ENCODE measurements at regions not wholly inside any gene's neighbourhood (a gene's known extent, or its start where the extent isn't known, plus 50 kb on each side); places are given as distances from the start of the nearest gene placed in this dataset.
"Not testable (repeated sequence)": the region's sequence is repeated elsewhere in the genome, so short reads cannot be mapped to it uniquely, and the experiment has no call there.

DNA sequence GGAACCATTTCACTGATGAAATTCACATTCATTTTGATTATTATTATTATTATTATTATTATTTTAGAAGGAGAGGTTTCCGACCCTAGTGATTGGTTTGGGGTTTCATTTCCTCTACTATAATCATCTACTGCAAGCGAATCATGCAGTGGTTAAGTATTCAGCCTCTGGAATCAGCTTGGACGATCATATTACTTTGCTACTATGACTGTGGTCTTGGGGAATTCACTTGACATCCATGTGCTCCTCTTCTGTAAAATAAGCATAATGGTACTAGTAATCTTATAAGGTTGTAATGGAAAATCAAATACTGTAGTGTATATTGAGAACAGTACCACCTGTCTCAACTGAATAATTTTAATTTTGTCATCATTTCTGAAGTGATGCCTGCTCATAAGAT lies 132.1 kb upstream of the SLC4A4 start:
- no peak for DNase-seq (ENCODE audit: low read depth in 2 of 3, low spot score in 2 of 3)

DNA sequence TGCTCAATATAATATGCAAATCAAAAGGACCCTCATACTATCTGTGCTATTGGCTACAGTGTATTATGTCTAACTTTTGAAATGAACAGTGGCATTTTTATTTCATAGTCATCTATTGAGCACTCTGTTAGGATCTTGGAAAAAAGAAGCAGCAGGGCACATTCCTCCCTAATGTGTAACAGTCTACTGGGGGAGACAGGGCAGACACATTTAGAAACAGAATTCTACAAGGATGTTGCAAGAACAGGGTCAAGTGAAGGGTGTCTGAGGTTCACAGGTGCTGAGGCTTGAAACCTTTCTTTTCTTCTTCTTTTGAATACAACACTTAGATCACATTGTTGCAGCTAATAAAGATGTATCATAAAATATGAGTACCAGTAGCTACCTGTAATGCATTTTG lies 129.7 kb upstream of the SLC4A4 start:
- no peak for DNase-seq (ENCODE audit: low read depth in 2 of 3, low spot score in 2 of 3)

DNA sequence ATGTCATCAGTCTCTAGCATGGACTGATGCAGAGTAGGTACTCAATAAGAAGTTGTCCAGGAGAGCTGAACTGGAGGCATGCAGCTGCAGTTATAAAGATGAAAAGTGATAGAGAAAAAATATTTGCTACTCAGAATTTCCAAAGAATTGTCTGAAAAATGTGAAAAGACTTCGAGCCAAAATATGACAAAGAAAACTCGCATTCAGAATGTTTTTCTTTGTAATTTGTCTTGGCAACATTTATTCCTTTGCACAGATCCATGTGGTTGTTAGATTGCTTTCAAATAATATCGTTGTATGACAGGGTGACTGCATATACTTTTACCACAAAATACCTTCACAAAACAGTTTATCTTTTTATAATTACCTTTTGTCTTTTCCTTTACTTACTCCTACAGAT lies 128.0 kb upstream of the SLC4A4 start:
- DNase-seq (ENCODE audit: low read depth in 2 of 3, low spot score in 2 of 3) = no peak

DNA sequence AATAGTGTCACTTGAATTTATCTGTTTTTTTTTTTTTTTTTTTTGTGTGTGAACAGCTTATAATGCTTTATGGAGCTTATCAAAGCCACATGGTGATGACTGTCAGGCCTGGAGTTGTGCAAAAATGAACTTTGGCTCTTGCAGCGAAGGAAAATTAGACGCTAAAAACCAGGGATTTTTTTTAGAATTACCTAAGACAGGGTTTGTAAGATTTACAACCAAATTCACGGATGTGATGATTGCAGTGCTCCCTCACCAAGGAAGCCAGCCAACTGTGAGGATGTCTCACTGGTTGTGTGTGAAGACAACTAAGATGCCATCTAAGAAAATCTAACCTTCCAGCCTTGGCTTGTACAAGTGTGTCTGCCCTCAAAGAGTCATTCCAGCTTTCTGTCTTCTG lies 127.1 kb upstream of the SLC4A4 start:
- no peak for DNase-seq (ENCODE audit: low read depth in 2 of 3, low spot score in 2 of 3)

DNA sequence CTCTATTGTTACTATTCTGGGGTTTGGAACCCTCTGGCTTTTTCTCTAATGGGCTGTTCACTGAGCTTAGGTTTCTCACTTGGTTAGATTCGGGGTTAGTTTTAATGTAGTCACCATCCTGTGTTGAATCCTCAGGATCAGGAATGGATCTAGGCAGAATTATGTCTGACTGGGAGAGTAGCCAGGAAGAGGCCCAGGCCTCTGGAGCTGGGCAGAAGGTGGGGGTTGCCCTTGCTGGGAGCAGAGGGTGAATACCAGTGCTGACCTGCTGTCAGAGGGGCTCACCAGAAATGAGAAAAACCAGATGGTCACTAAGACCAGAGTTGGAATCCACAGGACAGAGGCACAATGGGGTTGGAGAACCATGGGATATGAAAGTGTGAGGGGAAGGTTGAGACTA lies 126.6 kb upstream of the SLC4A4 start:
- DNase-seq (ENCODE audit: low read depth in 2 of 3, low spot score in 2 of 3) = no peak

DNA sequence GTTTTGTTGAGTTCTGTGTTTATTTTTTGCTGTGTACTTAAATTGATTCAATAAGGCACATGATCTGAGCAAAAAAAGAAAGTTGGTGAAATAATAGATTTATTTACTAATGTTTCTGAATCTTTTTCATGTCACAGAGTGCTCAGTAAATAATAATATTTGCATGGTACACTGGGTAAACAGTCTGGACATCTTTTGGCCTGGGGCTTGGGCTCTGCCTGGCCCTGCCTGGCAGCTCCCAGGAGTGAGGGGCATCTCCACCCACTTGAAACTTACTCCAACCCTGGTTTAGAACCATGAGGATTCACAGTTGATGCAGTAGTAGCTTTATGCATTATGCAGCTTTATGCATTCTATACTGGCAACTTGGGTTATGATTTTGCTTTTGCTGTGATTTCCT lies 124.2 kb upstream of the SLC4A4 start:
- no peak for DNase-seq (ENCODE audit: low read depth in 2 of 3, low spot score in 2 of 3)

DNA sequence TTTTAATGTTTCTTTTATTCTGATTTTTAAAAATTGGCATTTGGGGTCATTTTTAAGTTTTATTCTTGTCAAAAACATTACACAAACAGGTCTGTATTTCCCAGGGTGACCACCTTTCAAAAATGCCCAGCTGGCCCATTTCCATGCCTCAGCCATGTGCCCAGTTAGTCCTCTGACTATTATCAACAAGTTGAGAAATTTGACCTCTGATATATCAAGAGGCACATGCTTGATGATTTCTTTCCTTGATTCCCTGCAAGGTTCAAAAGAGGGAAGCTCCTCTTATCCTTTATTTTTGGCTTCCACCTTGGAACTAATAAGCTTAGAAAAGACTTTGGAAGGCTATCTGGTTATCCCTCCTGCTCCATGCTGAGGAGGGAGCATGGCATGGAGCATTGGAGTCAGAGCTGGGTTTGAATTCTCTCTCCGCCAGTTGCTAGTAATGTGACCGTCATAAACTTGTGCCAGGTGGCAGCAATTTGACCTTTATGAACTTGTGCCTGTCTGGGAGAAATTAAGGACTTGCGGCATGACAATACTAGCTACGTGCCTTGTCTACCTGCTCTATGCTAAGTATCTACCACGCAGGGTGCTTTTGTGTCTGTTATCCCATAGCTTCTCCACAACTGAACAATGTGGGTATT lies 122.4 kb upstream of the SLC4A4 start:
- DNase-seq (ENCODE audit: low read depth in 2 of 3, low spot score in 2 of 3) = no peak

DNA sequence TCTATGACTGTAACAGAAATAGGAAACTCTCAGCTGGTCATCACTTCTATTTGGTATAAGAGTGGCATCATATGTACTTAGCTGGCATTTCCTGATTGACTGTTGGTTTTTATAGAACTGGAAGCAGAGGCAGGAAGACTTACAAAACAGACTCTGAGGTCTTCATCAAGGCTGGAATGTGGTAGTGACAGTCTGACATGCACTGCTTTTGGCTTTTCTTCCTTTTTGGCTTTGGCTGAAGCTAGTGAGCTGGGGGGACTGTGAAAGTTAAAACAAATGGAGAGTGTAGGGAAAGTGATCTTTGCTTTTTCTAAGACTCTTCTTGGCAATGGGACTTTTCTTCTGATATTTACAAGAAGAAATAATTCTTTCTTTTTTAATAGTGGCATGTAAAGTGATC lies 121.1 kb upstream of the SLC4A4 start:
- DNase-seq (ENCODE audit: low read depth in 2 of 3, low spot score in 2 of 3) = no peak

DNA sequence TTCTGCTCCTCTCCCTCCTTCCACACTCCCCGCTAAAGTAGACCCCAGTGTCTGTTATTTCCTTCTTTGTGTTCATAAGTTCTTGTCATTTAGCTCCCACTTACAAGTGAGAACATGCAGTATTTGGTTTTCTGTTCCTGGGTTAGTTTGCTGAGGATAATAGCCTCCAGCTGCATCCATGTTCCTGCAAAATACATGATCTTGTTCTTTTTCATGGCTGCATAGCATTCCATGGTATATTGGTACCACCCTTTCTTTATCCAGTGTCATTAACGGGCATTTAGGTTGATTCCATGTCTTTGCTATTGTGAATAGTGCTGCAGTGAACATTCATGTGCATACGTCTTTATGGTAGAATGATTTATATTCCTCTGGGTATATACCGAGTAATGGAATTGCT lies 118.0 kb upstream of the SLC4A4 start:
- DNase-seq (ENCODE audit: low read depth in 2 of 3, low spot score in 2 of 3) = not testable (repeated sequence)

DNA sequence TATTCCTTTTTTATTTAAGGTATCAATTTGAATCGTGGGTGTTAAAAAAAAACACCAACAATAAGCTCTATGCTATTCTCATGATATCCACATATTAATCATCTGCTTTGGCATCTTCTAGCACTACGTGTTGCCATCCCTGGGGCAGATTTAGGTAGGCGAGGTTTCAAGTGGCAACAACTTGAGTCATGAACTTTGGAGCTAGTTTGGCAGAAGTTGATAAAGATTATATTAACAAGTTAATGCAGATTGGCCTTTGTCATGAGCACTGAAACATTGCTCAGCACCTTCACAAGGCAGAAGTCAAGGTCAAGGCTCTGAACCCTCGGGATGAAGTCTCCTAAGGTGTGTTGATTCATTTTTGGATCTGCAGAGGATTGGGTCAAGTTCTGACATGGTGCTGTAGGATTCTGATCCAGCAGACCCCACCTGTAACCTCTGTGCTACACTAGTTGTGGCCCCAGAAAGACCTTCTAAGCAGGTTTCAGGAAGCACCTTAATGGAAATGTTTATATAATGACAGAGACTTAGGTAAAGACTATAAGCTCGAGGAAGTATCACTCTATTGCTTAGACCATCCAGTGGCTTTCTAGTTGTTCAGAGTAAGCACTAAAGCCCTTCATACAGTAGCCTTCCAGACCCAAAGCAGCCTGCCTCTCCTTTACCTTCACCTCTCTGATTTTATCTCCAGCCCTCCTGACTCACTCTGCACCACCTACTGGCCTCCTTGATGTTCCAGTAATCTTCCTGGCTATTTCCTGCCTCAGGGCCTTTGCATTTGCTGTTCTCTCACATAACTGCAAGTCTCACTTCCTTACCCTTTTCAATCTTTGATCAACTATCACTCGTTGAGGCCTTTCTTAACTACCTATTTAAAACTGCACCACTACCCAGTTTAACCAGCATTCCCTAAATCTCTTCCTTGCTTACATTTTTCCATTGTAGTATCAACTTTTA lies 117.0 kb upstream of the SLC4A4 start:
- no peak for DNase-seq (ENCODE audit: low read depth in 2 of 3, low spot score in 2 of 3)

DNA sequence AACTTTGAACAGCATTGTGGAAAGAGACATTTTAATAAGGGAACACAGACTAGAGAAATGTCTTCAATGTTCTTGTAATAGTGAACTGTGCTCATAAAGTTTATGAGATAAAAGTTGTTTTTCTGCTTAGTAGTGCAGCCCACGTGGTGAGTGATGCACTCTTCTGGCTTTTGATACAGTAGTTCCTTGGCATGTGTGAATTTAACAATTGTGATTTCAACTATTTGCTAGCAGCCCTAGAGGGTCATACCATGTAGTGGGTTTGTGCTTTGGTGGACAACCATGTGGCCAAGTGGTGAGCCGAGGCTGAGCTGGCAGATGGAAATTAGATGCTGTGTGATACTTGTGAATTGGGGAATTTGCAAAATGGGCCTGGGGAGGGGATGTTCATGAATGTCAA lies 116.2 kb upstream of the SLC4A4 start:
- no peak for DNase-seq (ENCODE audit: low read depth in 2 of 3, low spot score in 2 of 3)

DNA sequence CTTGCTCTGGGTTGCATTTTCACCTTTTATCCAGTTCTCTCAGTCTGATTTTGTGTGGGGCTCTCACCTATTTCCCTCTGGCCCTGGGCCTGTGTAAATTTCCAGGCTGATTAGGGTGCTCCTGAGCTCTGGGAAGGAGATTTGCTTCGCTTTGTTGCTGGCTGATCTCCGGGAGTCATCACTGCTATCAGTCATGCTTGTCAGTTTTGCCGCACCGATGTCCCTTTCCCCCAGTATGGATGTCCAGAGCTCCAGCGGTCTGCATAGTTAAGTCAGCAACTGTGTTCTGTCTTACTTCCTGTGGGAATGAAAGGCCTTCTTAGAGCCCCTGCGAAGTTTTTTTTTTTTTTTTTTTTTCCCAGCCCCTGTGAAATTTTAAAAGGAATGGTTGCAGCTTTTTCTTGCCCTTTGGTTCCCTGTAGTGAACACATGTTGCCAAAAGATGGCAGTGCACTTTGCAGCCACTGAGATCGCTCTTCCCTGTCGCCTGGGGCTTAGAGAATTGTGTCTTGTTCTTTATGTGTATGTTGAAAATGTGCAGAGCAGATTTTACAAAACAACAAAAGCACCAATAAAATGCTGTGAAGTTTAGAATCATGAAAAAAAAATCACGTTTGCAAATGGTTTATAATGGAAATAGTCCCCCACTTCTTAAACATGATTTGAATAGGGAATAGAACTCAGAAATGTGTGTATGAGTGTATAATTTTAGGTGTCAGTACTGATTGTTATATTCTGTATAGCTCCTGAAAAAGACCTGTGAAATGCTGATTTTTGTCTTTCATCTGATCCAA lies 109.1 kb upstream of the SLC4A4 start:
- no peak for DNase-seq (ENCODE audit: low read depth in 2 of 3, low spot score in 2 of 3)

DNA sequence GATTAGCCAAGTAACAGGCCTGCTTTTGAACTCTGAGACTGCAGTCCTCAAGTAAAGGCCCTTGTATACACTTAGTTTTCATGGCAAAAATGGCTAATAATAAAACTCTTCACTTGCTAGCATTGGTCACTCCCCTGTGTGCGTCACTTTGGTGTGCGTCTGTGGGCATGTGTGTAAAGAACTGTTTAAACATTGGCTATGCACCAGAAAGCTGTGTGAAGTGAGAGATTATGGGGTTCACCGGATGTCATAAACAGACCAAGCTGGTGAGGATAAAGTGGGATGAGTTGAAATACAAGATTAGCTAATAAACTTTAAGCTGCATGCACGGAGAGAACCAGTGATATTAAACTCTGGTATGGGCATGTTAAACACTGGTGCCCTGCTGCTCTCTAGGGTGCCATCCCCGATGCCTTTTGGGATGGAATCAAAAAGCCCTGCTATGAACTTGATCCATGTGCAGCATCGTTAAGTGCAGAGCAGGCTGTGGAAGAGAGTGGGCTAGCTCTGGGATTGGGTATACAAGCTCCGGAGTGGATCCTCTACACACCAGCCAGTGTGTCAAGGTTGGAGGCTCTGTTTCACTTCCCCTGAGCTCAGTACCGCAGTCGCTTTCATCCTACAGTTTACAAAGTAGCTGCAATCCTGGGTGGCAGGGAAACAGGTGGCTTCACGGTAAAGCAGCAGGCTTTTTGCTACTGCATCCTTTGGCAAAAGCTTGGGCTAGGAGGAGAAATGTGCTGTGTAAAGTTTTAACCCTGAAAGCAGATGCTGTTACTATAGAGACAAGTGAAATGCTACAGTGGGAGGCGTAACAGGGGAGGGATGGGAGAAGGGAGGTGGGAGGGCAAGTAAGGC lies 108.3 kb upstream of the SLC4A4 start:
- no peak for DNase-seq (ENCODE audit: low read depth in 2 of 3, low spot score in 2 of 3)

DNA sequence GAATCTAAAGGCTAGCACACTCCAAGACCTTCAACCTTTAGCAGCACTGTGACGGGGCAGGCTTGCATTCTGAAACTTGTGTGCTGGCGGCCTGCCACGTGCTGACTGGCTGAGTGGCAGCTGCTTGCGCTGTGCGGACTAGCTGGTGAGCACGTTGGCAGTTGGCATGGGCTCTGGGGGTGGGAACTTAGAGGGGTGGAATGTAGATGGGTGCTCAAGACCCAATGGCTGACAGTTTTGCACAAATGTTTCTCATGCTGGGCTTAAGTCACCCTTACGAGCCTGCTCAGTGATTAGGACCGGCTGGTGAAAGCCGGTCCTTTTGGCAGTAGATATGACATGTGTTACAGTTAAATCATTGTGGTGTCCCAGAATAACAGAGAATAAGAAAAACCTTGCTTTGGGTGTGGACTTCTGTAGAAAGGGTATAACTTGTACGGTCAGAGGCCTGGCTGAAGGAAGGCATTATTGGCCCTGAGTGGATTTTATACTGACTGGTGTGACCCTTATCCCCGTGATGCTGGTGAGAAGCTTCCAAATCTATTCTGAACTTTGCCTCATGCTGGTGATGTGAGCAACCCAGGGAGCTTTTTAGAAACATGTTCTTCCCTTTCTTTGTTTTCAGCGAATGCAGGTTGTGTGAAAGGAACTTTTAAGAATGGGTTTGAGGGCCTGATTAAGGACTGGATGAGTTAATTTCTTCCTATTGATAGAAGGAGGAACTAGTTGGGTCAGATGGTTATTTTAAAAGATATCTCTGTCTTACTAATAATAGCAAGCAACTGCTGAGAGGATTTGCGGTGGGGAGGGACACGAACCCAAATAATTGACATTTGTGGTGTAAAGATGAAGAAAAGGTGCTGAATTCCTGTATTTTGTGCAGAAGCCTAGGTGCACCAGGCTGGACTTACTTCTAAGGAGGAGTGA lies 107.4 kb upstream of the SLC4A4 start:
- DNase-seq (ENCODE audit: low read depth in 2 of 3, low spot score in 2 of 3) = no peak

DNA sequence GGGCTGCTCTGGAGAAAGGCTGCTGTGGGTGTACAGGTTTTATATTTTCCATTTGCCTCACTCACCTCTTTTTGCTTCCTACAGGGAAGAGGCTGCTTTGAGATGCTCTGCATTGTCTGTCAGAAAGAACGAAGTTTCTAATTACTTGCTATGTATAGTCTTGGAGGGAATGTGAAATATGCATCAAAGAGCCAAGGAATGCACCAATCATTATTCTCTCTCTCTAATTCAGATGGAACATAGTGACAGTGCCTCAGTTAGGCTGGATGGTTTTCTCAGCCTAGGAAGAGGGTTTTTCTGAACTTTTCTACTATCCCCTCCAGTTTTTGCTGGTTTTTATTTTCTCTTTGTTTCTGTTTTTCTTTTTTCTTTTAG lies 106.8 kb upstream of the SLC4A4 start:
- DNase-seq (ENCODE audit: low read depth in 2 of 3, low spot score in 2 of 3) = no peak

DNA sequence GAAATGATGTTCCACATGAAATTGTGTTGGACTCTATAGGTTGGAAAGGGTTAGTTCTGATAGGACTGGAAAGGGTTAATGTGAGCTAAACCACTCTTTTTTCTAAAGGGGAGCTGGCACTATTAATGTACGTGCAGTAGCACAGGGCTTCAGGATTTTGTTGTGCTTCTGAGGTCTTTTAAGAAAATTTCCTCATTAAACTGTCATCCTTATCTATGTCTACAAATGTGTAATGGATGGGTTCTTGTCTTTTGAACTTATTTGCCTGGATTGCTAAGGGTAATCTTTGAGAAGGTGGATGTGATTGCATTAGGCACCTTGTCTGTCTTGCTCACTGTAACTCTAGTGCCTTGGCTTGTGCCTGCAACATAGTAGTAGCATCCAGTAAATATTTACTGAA lies 106.0 kb upstream of the SLC4A4 start:
- no peak for DNase-seq (ENCODE audit: low read depth in 2 of 3, low spot score in 2 of 3)

DNA sequence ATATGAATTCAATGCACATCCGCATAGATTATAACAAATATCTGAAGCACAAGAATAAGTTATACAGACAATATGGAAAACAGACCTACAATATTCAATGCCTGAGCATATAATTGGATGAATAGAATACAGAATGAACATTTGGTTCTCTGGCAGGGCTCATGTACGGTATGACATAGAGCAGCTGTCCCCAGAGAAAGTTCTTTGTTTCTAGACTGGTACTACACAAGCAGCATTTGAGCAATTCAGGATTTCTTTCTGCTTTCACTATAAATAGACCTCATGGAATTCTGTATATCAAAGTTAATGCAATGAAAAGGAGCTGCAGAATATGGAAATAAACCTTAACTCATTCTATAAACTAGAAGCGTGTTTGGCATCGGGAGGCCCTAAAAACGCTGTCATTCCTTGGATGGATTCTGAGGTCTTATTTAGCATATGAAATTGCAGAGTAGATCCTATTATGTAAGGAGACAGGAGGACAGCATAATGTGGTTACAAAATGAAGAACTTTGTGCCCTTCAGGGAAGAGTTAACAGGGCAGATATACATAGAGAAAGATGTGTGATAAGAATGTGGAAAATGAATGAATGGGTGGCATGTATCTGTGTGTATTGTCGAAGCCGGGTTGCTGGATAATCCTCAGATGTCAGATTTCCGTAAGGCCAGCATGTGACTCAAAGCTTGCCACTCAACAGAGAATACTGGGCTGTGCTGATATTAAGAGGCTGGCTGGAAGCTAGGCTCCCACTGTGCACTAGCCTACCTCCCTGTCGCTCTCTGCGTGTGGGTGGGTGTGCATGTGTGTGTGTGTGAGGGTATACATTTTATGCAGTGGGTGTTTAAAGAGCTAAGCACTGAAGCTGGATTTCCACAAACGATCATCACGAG lies 103.3 kb upstream of the SLC4A4 start:
- no peak for DNase-seq (ENCODE audit: low read depth in 2 of 3, low spot score in 2 of 3)

DNA sequence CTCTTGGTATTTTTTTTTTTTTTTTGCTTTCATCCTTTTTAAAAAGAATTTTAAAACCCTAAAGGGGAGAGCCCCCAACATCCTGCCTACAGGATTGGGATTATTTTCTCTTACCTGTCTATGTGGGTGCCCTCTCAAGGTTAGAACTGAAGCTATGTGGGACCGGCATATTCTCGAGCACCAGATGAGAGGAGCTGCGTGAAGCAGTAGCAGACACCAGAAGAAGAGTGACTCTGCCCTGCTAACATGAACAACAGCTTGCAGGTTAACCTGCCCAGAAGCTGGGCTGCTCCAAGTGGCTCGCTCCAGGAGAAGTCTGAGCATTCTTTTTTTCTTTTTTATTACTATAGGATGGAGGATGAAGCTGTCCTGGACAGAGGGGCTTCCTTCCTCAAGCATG lies 102.6 kb upstream of the SLC4A4 start:
- no peak for DNase-seq (ENCODE audit: low read depth in 2 of 3, low spot score in 2 of 3)

DNA sequence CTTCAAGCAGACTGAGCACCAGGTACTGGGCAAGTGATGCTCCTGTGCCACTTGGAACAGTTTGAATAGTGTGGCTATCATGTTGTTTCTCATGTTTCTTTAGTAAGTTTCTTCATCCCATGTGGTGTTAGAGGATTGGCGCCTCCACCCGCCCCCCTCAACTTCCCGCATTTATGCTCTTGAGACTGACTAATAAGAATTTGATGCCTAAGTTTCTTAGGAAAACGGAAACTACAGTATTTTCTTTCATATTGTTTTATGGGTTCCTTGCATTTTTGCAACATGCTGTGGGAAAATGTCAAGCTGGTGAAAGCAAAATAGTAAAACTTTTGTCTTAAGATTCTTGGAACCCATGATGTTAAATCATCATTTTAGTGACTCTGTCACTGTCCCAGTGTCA lies 101.2 kb upstream of the SLC4A4 start:
- DNase-seq (ENCODE audit: low read depth in 2 of 3, low spot score in 2 of 3) = no peak
